NB4 (cell line): ENCODE measurements at regions not wholly inside any gene's neighbourhood (a gene's known extent, or its start where the extent isn't known, plus 50 kb on each side); places are given as distances from the start of the nearest gene placed in this dataset.

Experiments used
- CTCF ChIP-seq: IDR thresholded peaks from one replicate; pipeline ENCODE4 v1.5.1; 2012; ENCODE audit warnings: low read depth, low read length
- POLR2A ChIP-seq: IDR thresholded peaks from 2 replicates; pipeline ENCODE4 v1.6.1; 2011; ENCODE audit warnings: mild to moderate bottlenecking; ENCODE audit not compliant: insufficient read length; ENCODE audit errors: extremely low read depth

- TF ChIP-seq POLR2A (no peak), CTCF (no peak)
Measured at GRCh38 chr13:90187478-90188350, 1159.8 kb upstream of the MIR17HG start.
